ENCODE measurements at regions not wholly inside any gene's neighbourhood (a gene's known extent, or its start where the extent isn't known, plus 50 kb on each side); places are given as distances from the start of the nearest gene placed in this dataset.
"Not testable (repeated sequence)": the region's sequence is repeated elsewhere in the genome, so short reads cannot be mapped to it uniquely, and the experiment has no call there.

GRCh38 chr4:72929596-72930274 lies 139.8 kb downstream of the COX18 start:
- not testable (repeated sequence) for TF ChIP-seq CTCF, POLR2A (IDR thresholded peaks at IDR 0.05)

All from Peyer's patch (tissue), 4 donors.